Esophagus squamous epithelium (tissue), 4 donors: ENCODE measurements at regions not wholly inside any gene's neighbourhood (a gene's known extent, or its start where the extent isn't known, plus 50 kb on each side); places are given as distances from the start of the nearest gene placed in this dataset.

Experiments
- CTCF ChIP-seq, 6 experiments: fragments of 450-650 bp in 4 of 6; fragments of 200-600 bp in 2 of 6; sonication (generic) in 2 of 6; IDR thresholded peaks; one replicate each; pipeline ENCODE4 v1.5.1; 2016 to 2019; ENCODE audit warnings: antibody characterized with exemption in 6 of 6, mild to moderate bottlenecking in 4 of 6, moderate library complexity in 4 of 6
- POLR2A ChIP-seq, 4 donors: fragments of 450-650 bp; IDR thresholded peaks; one replicate each; pipeline ENCODE4 v1.6.1; 2017; ENCODE audit warnings: antibody characterized with exemption in 4 of 4, mild to moderate bottlenecking in 4 of 4, moderate library complexity in 3 of 4

- no peak for TF ChIP-seq CTCF (IDR thresholded peaks at IDR 0.05)
- no peak for TF ChIP-seq POLR2A (IDR thresholded peaks at IDR 0.05)
These were observed 107.6 kb upstream of the CEP85L start for GRCh38 chr6:118758946-118759345.
